GM19023 (cell line): ENCODE measurements at regions not wholly inside any gene's neighbourhood (a gene's known extent, or its start where the extent isn't known, plus 50 kb on each side); places are given as distances from the start of the nearest gene placed in this dataset.
A peak's percentile ranks its signal among the peaks of the same experiment; 100 is the strongest.

Experiments
- ATAC-seq: cut with Tn5 transposase; IDR thresholded peaks from one replicate; pipeline ENCODE4 v1.9.1; 2021; ENCODE audit warnings: mild to moderate bottlenecking, moderate library complexity; ENCODE audit not compliant: unreplicated experiment

GRCh38 chr1:104791030-104791429 is 1041.3 kb downstream of the AMY1C start:
- ATAC-seq = no peak

GRCh38 chr1:104794035-104794434 is 1044.3 kb downstream of the AMY1C start:
- no peak for ATAC-seq

GRCh38 chr1:104795931-104796330 is 1046.2 kb downstream of the AMY1C start:
- no peak for ATAC-seq

GRCh38 chr1:104797982-104798381 is 1048.3 kb downstream of the AMY1C start:
- ATAC-seq = no peak

GRCh38 chr1:104801344-104801743 is 1051.6 kb downstream of the AMY1C start:
- ATAC-seq = no peak

- ATAC-seq = no peak
Observed at GRCh38 chr1:104804147-104804546, 1054.4 kb downstream of the AMY1C start.

- no peak for ATAC-seq
Observed at GRCh38 chr1:104807590-104807989, 1057.9 kb downstream of the AMY1C start.

GRCh38 chr1:104825401-104825800 is 1075.7 kb downstream of the AMY1C start:
- ATAC-seq = no peak

- no peak for ATAC-seq
Observed at GRCh38 chr1:104830534-104830933, 1080.8 kb downstream of the AMY1C start.

GRCh38 chr1:104852151-104852550 is 1102.5 kb downstream of the AMY1C start:
- ATAC-seq = no peak

- ATAC-seq = no peak
Observed at GRCh38 chr1:104853276-104853675, 1103.6 kb downstream of the AMY1C start.

GRCh38 chr1:104854529-104854928 is 1104.8 kb downstream of the AMY1C start:
- no peak for ATAC-seq

- ATAC-seq = no peak
Observed at GRCh38 chr1:104855550-104855949, 1105.9 kb downstream of the AMY1C start.

GRCh38 chr1:104856091-104856490 is 1106.4 kb downstream of the AMY1C start:
- no peak for ATAC-seq

- no peak for ATAC-seq
Observed at GRCh38 chr1:104856518-104856917, 1106.8 kb downstream of the AMY1C start.

- no peak for ATAC-seq
Observed at GRCh38 chr1:104868794-104869193, 1119.1 kb downstream of the AMY1C start.

- ATAC-seq = no peak
Observed at GRCh38 chr1:104874044-104874443, 1124.3 kb downstream of the AMY1C start.

GRCh38 chr1:104878203-104878909 is 1128.7 kb downstream of the AMY1C start:
- ATAC-seq = peak; percentile 56

GRCh38 chr1:104884939-104885338 is 1135.2 kb downstream of the AMY1C start:
- no peak for ATAC-seq

GRCh38 chr1:104905322-104905721 is 1155.6 kb downstream of the AMY1C start:
- ATAC-seq = no peak

- no peak for ATAC-seq
Observed at GRCh38 chr1:104906141-104906540, 1156.4 kb downstream of the AMY1C start.

GRCh38 chr1:104919188-104919587 is 1169.5 kb downstream of the AMY1C start:
- ATAC-seq = no peak

- ATAC-seq = no peak
Observed at GRCh38 chr1:104921525-104921924, 1171.8 kb downstream of the AMY1C start.
